ENCODE measurements at regions not wholly inside any gene's neighbourhood (a gene's known extent, or its start where the extent isn't known, plus 50 kb on each side); places are given as distances from the start of the nearest gene placed in this dataset.

DNA sequence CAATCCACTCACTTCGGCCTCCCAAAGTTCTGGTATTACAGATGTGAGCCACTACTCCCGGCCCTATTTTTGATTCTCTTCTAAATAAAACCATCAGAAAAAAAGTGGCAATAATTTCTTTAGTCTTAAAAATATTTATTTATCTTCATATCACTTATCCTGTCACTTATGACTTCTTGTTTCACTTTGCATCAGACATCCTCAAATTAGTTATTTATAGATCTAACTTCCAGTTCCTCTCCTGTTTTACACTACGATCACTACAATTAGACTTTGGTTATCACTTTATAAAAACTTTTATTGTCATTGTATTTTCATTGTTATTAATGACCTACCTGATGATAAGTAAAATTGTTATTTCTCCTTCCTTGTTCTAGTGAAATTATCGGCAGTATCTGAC, 783.4 kb upstream of the BRINP3 start:
- TF ChIP-seq, protein P1, sequence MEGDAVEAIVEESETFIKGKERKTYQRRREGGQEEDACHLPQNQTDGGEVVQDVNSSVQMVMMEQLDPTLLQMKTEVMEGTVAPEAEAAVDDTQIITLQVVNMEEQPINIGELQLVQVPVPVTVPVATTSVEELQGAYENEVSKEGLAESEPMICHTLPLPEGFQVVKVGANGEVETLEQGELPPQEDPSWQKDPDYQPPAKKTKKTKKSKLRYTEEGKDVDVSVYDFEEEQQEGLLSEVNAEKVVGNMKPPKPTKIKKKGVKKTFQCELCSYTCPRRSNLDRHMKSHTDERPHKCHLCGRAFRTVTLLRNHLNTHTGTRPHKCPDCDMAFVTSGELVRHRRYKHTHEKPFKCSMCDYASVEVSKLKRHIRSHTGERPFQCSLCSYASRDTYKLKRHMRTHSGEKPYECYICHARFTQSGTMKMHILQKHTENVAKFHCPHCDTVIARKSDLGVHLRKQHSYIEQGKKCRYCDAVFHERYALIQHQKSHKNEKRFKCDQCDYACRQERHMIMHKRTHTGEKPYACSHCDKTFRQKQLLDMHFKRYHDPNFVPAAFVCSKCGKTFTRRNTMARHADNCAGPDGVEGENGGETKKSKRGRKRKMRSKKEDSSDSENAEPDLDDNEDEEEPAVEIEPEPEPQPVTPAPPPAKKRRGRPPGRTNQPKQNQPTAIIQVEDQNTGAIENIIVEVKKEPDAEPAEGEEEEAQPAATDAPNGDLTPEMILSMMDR (conservative IDR thresholded peaks at IDR 0.05; ENCODE audit: low read length) = no peak
- no peak for TF ChIP-seq EZH2phosphoT487 (IDR thresholded peaks at IDR 0.05; ENCODE audit: borderline replicate concordance, low read depth, low read length)

All from OCI-LY7 (cell line).